Skeletal muscle tissue (tissue), 3 donors: ENCODE measurements at regions not wholly inside any gene's neighbourhood (a gene's known extent, or its start where the extent isn't known, plus 50 kb on each side); places are given as distances from the start of the nearest gene placed in this dataset.

Source experiments
- H3K27ac ChIP-seq: one replicate; pipeline ENCODE4 v1.7.0; 2013; ENCODE audit warnings: mild to moderate bottlenecking, low read depth, low read length, inconsistent platforms
- H3K27me3 ChIP-seq, 3 donors: one replicate each; pipeline ENCODE4 v1.7.0; 2013; ENCODE audit warnings: low read length in 3 of 3; ENCODE audit not compliant: control insufficient read depth in 3 of 3, insufficient read depth in 3 of 3
- H3K36me3 ChIP-seq, 3 donors: one replicate each; pipeline ENCODE4 v1.7.0; 2013; ENCODE audit warnings: low read length in 3 of 3; ENCODE audit not compliant: control insufficient read depth in 3 of 3, insufficient read depth in 3 of 3
- H3K4me1 ChIP-seq, 3 donors: one replicate each; pipeline ENCODE4 v1.7.0; 2013; ENCODE audit warnings: low read length in 3 of 3, mild to moderate bottlenecking in 3 of 3; ENCODE audit not compliant: control insufficient read depth in 3 of 3, insufficient read depth in 3 of 3
- H3K4me3 ChIP-seq, 3 donors: one replicate each; pipeline ENCODE4 v1.7.0; 2013; ENCODE audit warnings: low read length in 3 of 3
- H3K9ac ChIP-seq, 3 donors: one replicate each; pipeline ENCODE4 v1.7.0; 2013; ENCODE audit warnings: low read length in 3 of 3, mild to moderate bottlenecking in 3 of 3, moderate library complexity in 2 of 3, low read depth in 1 of 3
- H3K9me3 ChIP-seq, 3 donors: one replicate each; pipeline ENCODE4 v1.7.0; 2013; ENCODE audit warnings: low read length in 3 of 3; ENCODE audit not compliant: control insufficient read depth in 3 of 3
- donor health status: Osteomylitis.

GRCh38 chr2:48219234-48219554, 95.3 kb upstream of the FOXN2 start:
- Histone ChIP-seq H3K27me3 (no peaks in the 10 kb centered on the region), H3K4me3 (no peak overlapping the region), H3K36me3 (no peaks in the 10 kb centered on the region), H3K4me1 (peaks cover 0 to 2% (median 0%) of the 10 kb centered on the region in 3 donors), H3K9ac (no peak overlapping the region), H3K27ac (no peak overlapping the region), H3K9me3 (no peaks in the 10 kb centered on the region)

DNA sequence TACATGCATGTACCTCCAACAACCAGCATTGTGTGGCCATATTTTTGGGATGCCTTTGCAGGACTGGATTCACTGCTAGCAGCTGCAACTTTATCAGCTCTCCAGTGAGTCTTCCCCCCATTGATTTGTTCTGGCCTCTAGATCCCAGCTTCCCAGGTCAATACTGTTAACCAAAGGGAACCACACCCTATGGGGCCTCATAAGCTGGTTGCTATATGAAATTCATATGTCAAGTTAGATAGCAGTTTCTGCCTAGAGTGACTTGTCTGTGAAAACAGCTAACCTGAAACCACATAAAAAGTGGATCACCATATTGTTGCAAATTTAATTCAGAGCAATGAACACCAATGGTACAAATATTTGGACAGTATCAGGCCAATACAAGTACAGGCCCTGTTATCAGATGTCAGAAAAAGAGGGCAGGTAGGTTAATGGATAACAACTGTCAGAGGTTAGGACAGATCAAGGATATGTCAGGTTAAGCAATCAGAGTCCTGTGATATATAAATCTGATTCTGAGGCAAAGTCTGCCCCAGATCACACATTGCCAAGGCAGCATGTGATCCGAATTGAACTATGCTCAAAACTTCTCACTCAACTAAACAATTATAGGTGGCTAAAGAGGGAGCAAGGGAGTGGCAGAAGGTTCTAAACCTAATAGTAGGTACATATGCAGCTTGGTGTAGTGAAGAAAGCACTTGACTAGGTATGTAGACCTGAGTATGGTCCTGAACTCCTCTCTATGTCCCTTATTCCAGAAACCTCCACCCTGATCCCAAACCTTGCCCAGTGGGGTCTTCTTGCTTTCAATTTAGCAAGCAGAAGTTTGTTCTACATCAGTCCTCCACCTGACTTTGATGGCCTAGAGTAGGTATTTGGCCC, 94.7 kb upstream of the FOXN2 start:
- Histone ChIP-seq H3K36me3 (no peaks in the 10 kb centered on the region), H3K9me3 (no peaks in the 10 kb centered on the region), H3K4me3 (no peak overlapping the region), H3K27me3 (no peaks in the 10 kb centered on the region), H3K9ac (no peak overlapping the region), H3K4me1 (no peaks in the 10 kb centered on the region), H3K27ac (no peak overlapping the region)

GRCh38 chr2:48220501-48220900, 94.0 kb upstream of the FOXN2 start:
- Histone ChIP-seq H3K4me1 (no peaks in the 10 kb centered on the region), H3K9me3 (no peaks in the 10 kb centered on the region), H3K9ac (no peak overlapping the region), H3K4me3 (no peak overlapping the region), H3K36me3 (no peaks in the 10 kb centered on the region), H3K27ac (no peak overlapping the region), H3K27me3 (no peaks in the 10 kb centered on the region)

- Histone ChIP-seq H3K27me3 (no peaks in the 10 kb centered on the region), H3K4me3 (no peak overlapping the region), H3K36me3 (no peaks in the 10 kb centered on the region), H3K4me1 (no peaks in the 10 kb centered on the region), H3K9me3 (no peaks in the 10 kb centered on the region), H3K9ac (no peak overlapping the region), H3K27ac (no peak overlapping the region)
Observed at GRCh38 chr2:48221846-48222516, 92.5 kb upstream of the FOXN2 start.

DNA sequence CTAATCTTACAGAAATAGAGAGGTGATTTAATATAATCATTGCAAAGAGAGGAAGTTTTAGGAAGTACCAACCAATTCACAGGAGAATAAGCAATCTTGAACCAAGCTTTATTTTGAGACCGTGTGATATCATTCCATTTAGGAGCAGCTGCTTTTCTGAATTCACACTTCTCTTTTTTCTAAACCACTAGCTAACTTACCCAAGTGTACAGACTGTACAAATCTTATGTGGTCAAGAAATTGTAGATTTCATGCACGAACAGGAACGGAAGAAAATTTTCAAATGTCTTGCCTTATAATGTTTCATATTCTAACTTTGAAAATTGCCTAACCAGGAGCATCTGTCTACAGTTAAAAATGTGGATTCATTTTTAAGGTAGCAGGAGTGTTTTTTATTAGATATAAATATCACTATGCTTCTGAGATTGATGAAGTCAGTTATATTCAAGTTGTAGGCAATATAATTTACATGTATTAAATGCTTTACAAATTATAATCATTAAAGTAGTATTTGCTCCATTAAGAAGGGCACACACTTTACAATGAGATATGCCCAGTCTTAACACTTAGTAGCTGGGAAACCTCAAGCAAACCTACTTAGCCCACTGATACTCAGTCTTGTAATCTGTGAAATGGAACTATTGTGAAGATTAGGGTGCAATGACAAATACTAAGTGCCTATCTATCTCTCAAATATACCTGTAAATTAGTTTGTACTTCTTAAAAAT, 86.7 kb upstream of the FOXN2 start:
- Histone ChIP-seq H3K9ac (no peak overlapping the region), H3K27ac (no peak overlapping the region), H3K4me1 (no peaks in the 10 kb centered on the region)

GRCh38 chr2:48228345-48228684, 86.2 kb upstream of the FOXN2 start:
- Histone ChIP-seq H3K4me1 (no peaks in the 10 kb centered on the region), H3K9me3 (no peaks in the 10 kb centered on the region), H3K27me3 (no peaks in the 10 kb centered on the region), H3K27ac (no peak overlapping the region), H3K36me3 (no peaks in the 10 kb centered on the region), H3K9ac (no peak overlapping the region), H3K4me3 (no peak overlapping the region)

More for the DNA sequence above, 86.7 kb upstream of the FOXN2 start:
- no peaks in the 10 kb centered on the region for H3K9me3 ChIP-seq
- no peaks in the 10 kb centered on the region for H3K27me3 ChIP-seq
- H3K4me3 ChIP-seq = no peak overlapping the region
- H3K36me3 ChIP-seq = no peaks in the 10 kb centered on the region

GRCh38 chr2:48229063-48229462, 85.4 kb upstream of the FOXN2 start:
- H3K36me3 ChIP-seq = no peaks in the 10 kb centered on the region
- no peaks in the 10 kb centered on the region for H3K27me3 ChIP-seq
- no peak overlapping the region for H3K4me3 ChIP-seq
- H3K4me1 ChIP-seq = no peaks in the 10 kb centered on the region
- H3K9me3 ChIP-seq = no peaks in the 10 kb centered on the region
- H3K9ac ChIP-seq = no peak overlapping the region
- H3K27ac ChIP-seq = no peak overlapping the region

GRCh38 chr2:48230834-48231233, 83.6 kb upstream of the FOXN2 start:
- Histone ChIP-seq H3K27me3 (no peaks in the 10 kb centered on the region), H3K4me3 (no peak overlapping the region), H3K9me3 (no peaks in the 10 kb centered on the region), H3K27ac (no peak overlapping the region), H3K9ac (no peak overlapping the region), H3K4me1 (no peaks in the 10 kb centered on the region), H3K36me3 (no peaks in the 10 kb centered on the region)

DNA sequence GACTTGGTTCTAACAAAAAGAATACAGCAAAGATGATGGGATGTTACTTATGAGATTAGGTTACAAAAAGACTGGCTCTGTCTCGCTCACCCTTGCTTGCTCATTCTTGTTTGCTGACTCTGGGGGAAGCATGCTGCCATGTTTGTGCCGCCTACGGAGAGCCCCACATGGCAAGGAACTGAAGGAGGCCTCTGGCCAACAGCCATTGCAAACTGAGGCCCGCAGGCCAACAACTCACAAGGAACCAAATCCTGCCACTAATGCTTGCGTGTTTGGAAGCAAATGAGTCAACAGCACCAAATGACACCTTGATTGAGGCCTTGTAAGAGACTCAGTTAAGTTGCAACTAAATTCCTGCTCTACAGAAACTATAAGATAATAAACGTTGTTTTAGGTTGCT, 82.1 kb upstream of the FOXN2 start:
- Histone ChIP-seq H3K36me3 (no peaks in the 10 kb centered on the region), H3K9me3 (no peaks in the 10 kb centered on the region), H3K27ac (no peak overlapping the region), H3K27me3 (no peaks in the 10 kb centered on the region), H3K4me1 (no peaks in the 10 kb centered on the region), H3K4me3 (no peak overlapping the region), H3K9ac (no peak overlapping the region)

GRCh38 chr2:48233005-48233404, 81.5 kb upstream of the FOXN2 start:
- H3K9ac ChIP-seq = no peak overlapping the region
- no peaks in the 10 kb centered on the region for H3K9me3 ChIP-seq
- H3K36me3 ChIP-seq = no peaks in the 10 kb centered on the region
- H3K4me3 ChIP-seq = no peak overlapping the region
- H3K27me3 ChIP-seq = no peaks in the 10 kb centered on the region
- no peak overlapping the region for H3K27ac ChIP-seq
- H3K4me1 ChIP-seq = no peaks in the 10 kb centered on the region
